ENCODE measurements at regions not wholly inside any gene's neighbourhood (a gene's known extent, or its start where the extent isn't known, plus 50 kb on each side); places are given as distances from the start of the nearest gene placed in this dataset.

DNA sequence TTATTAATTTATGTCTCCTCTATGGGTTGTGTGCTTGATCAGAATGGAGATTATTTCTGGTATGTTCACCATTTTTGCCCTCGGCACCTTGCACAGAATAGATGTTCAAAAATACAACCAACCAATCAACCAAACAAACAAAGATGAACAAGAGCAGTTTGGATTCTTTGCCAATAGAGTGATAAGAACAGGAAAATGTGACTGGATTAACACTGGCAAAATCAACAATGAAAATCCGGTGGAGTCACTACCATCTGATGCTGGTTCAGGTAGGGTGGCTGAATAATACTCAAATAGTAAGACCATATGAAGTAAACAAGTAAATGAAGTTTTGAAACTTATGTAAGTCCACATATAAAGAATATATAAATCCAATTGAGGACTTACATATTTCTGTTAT, 685.0 kb upstream of the EPHA5 start:
- CTCF ChIA-PET: no interaction called here

More for the DNA sequence above, 685.0 kb upstream of the EPHA5 start:
- no peaks in the 10 kb centered on the region for H3K36me3 ChIP-seq (ENCODE audit: control insufficient read depth in 2 of 2, extremely low read depth in 1 of 2, insufficient read depth in 2 of 2, low read length in 2 of 2)
- TF ChIP-seq EZH2 (IDR thresholded peaks at IDR 0.05; ENCODE audit: borderline replicate concordance, low read depth, low read length, severe bottlenecking): no peak
- TF ChIP-seq, protein P1, sequence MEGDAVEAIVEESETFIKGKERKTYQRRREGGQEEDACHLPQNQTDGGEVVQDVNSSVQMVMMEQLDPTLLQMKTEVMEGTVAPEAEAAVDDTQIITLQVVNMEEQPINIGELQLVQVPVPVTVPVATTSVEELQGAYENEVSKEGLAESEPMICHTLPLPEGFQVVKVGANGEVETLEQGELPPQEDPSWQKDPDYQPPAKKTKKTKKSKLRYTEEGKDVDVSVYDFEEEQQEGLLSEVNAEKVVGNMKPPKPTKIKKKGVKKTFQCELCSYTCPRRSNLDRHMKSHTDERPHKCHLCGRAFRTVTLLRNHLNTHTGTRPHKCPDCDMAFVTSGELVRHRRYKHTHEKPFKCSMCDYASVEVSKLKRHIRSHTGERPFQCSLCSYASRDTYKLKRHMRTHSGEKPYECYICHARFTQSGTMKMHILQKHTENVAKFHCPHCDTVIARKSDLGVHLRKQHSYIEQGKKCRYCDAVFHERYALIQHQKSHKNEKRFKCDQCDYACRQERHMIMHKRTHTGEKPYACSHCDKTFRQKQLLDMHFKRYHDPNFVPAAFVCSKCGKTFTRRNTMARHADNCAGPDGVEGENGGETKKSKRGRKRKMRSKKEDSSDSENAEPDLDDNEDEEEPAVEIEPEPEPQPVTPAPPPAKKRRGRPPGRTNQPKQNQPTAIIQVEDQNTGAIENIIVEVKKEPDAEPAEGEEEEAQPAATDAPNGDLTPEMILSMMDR (IDR thresholded peaks at IDR 0.05; ENCODE audit: extremely low read depth in 1 of 2, insufficient read depth in 1 of 2, low read depth in 1 of 2, low read length in 2 of 2): no peak
- no peak for TF ChIP-seq JUN (IDR thresholded peaks at IDR 0.05; ENCODE audit: borderline replicate concordance, insufficient read depth, insufficient read length, low read depth)
- no peak for TF ChIP-seq GATA2 (IDR thresholded peaks at IDR 0.05; ENCODE audit: insufficient read depth, insufficient read length, low read depth, low read length)
- TF ChIP-seq FOS (IDR thresholded peaks at IDR 0.05; ENCODE audit: borderline replicate concordance, insufficient read depth, low read length): no peak
- TF ChIP-seq POLR2A (IDR thresholded peaks at IDR 0.05; ENCODE audit: low read depth, low read length): no peak
- no peak for TF ChIP-seq POLR2AphosphoS5 (IDR thresholded peaks at IDR 0.05; ENCODE audit: insufficient read depth, low read depth, low read length)
- TF ChIP-seq, protein P2, sequence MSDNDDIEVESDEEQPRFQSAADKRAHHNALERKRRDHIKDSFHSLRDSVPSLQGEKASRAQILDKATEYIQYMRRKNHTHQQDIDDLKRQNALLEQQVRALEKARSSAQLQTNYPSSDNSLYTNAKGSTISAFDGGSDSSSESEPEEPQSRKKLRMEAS (IDR thresholded peaks at IDR 0.05; ENCODE audit: insufficient read depth, insufficient read length): no peak
- no peak for TF ChIP-seq MYC (IDR thresholded peaks at IDR 0.05; ENCODE audit: low read depth, low read length)
- H3K27me3 ChIP-seq (ENCODE audit: control insufficient read depth in 2 of 2, insufficient read depth in 2 of 2, low read length in 2 of 2): no peaks in the 10 kb centered on the region
- dilution Hi-C loops (cut with MboI; ENCODE audit: extremely low pct_ligation_motif_present, low sequenced_read_pairs): no loop called here
- H3K9me1 ChIP-seq (replicated peaks; ENCODE audit: control insufficient read depth, extremely low read depth, insufficient read depth, low read length): no peaks in the 10 kb centered on the region
- no peaks in the 10 kb centered on the region for H3K4me1 ChIP-seq (ENCODE audit: control insufficient read depth, extremely low read depth, insufficient read depth, low read length)
- DNase-seq (ENCODE audit: low read depth, low spot score): no peak
- intact Hi-C loops (cut with micrococcal nuclease): no loop called here
- H3K9ac ChIP-seq (replicated peaks; ENCODE audit: extremely low read depth, insufficient read depth, low read length): no peak overlapping the region
- H2AFZ ChIP-seq (ENCODE audit: low read depth, low read length): no peak overlapping the region
- no peak overlapping the region for H3K4me3 ChIP-seq (replicated peaks in 1 of 3; ENCODE audit: insufficient read depth in 1 of 3, low read depth in 1 of 3, low read length in 3 of 3)
- no TSS peak for BruUV-seq (replicated peaks)
- H3K79me2 ChIP-seq (ENCODE audit: control insufficient read depth, insufficient read depth, low read length): no peaks in the 10 kb centered on the region
- H3K27ac ChIP-seq (ENCODE audit: insufficient read depth, low read depth, low read length): no peak overlapping the region
- FAIRE-seq: no peak
- H3K4me2 ChIP-seq (ENCODE audit: insufficient read depth, low read length): no peak overlapping the region
- H3K9me3 ChIP-seq (replicated peaks; ENCODE audit: control insufficient read depth, insufficient read depth, low read length): no peaks in the 10 kb centered on the region
- POLR2A ChIA-PET: no interaction called here
- H4K20me1 ChIP-seq (replicated peaks; ENCODE audit: control insufficient read depth, extremely low read depth, insufficient read depth, low read length): no peaks in the 10 kb centered on the region

Data from endothelial cell of umbilical vein (primary cell).